WTC11 (cell line): ENCODE measurements at regions not wholly inside any gene's neighbourhood (a gene's known extent, or its start where the extent isn't known, plus 50 kb on each side); places are given as distances from the start of the nearest gene placed in this dataset.

Experiments used
- ATAC-seq: fragments of 200-7000 bp; cut with Tn5 transposase; 2 replicates; pipeline ENCODE4 v1.10.0; 2021; ENCODE audit warnings: mild to moderate bottlenecking, moderate library complexity
- CTCF ChIA-PET: fragments of 300-600 bp; sonication (Branson Sonifier 250); formaldehyde crosslinking; loops from one replicate; lab custom pipeline; 2021; ENCODE audit warnings: antibody characterized with exemption; lab: Charles Lee
- POLR2A ChIA-PET: fragments of 350-600 bp; sonication (Branson Sonifier 250); formaldehyde crosslinking; loops from one replicate; lab custom pipeline; 2021; ENCODE audit warnings: antibody characterized with exemption; lab: Charles Lee
- DNase-seq: peaks from one replicate; pipeline ENCODE4 v3.0.0; 2021; ENCODE audit warnings: low spot score
- H3K27ac Mint-ChIP-seq: 2 replicates; pipeline ENCODE4 v1.8.0; 2021; ENCODE audit warnings: mixed read lengths
- H3K27me3 Mint-ChIP-seq: 2 replicates; pipeline ENCODE4 v1.8.0; 2021; ENCODE audit warnings: low read depth, mild to moderate bottlenecking, moderate library complexity, mixed read lengths
- H3K36me3 Mint-ChIP-seq: 2 replicates; pipeline ENCODE4 v1.8.0; 2021; ENCODE audit warnings: mixed read lengths
- H3K4me1 Mint-ChIP-seq: 2 replicates; pipeline ENCODE4 v1.8.0; 2022; ENCODE audit warnings: mixed read lengths
- H3K4me3 Mint-ChIP-seq: 2 replicates; pipeline ENCODE4 v1.8.0; 2021; ENCODE audit warnings: mild to moderate bottlenecking, moderate library complexity, mixed read lengths
- H3K9me3 Mint-ChIP-seq: 2 replicates; pipeline ENCODE4 v1.8.0; 2021; ENCODE audit warnings: mixed read lengths
- ATF1 ChIP-seq: sonication (generic); formaldehyde crosslinking; IDR thresholded peaks from 2 replicates; pipeline ENCODE4 v1.8.1; 2023; ENCODE audit warnings: mild to moderate bottlenecking, moderate library complexity, missing genetic modification reagents
- CBFB ChIP-seq: sonication (generic); formaldehyde crosslinking; IDR thresholded peaks from 2 replicates; pipeline ENCODE4 v1.8.1; 2022; ENCODE audit warnings: mild to moderate bottlenecking, low read depth, missing genetic modification reagents
- CREB1 ChIP-seq: sonication (generic); formaldehyde crosslinking; IDR thresholded peaks from 2 replicates; pipeline ENCODE4 v1.8.0; 2023; ENCODE audit warnings: mild to moderate bottlenecking, missing genetic modification reagents
- CREM ChIP-seq: sonication (generic); formaldehyde crosslinking; IDR thresholded peaks from 2 replicates; pipeline ENCODE4 v1.8.1; 2022; ENCODE audit warnings: mild to moderate bottlenecking, missing genetic modification reagents, moderate library complexity
- ELF4 ChIP-seq: sonication (generic); formaldehyde crosslinking; IDR thresholded peaks from 2 replicates; pipeline ENCODE4 v1.8.1; 2022; ENCODE audit warnings: low read depth, mild to moderate bottlenecking, moderate library complexity, missing genetic modification reagents
- IRF2 ChIP-seq: sonication (generic); formaldehyde crosslinking; IDR thresholded peaks from 2 replicates; pipeline ENCODE4 v1.8.0; 2022; ENCODE audit warnings: low read depth, missing genetic modification reagents, borderline replicate concordance
- MYBL2 ChIP-seq: sonication (generic); formaldehyde crosslinking; IDR thresholded peaks from 2 replicates; pipeline ENCODE4 v1.8.1; 2023; ENCODE audit warnings: mild to moderate bottlenecking, moderate library complexity, missing genetic modification reagents
- NFYB ChIP-seq: sonication (generic); formaldehyde crosslinking; conservative IDR thresholded peaks from 2 replicates; pipeline ENCODE4 v1.8.0; 2022; ENCODE audit warnings: low read depth, missing genetic modification reagents
- NR1H2 ChIP-seq: sonication (generic); formaldehyde crosslinking; IDR thresholded peaks from 2 replicates; pipeline ENCODE4 v1.9.0; 2021; ENCODE audit warnings: mild to moderate bottlenecking, moderate library complexity, missing genetic modification reagents
- NR2C2 ChIP-seq: sonication (generic); formaldehyde crosslinking; IDR thresholded peaks from 2 replicates; pipeline ENCODE4 v1.8.0; 2022; ENCODE audit warnings: mild to moderate bottlenecking, missing genetic modification reagents
- RORB ChIP-seq: fragments of 250-450 bp; sonication (Bioruptor Pico); IDR thresholded peaks from 2 replicates; pipeline ENCODE4 v1.9.0; 2021; ENCODE audit warnings: mild to moderate bottlenecking
- SMAD3 ChIP-seq: sonication (generic); formaldehyde crosslinking; IDR thresholded peaks from 2 replicates; pipeline ENCODE4 v1.8.0; 2022; ENCODE audit warnings: missing genetic modification reagents, mild to moderate bottlenecking, borderline replicate concordance
- SOX15 ChIP-seq: fragments of 250-450 bp; sonication (Bioruptor Pico); IDR thresholded peaks from 2 replicates; pipeline ENCODE4 v1.9.0; 2021; ENCODE audit warnings: mild to moderate bottlenecking
- SP1 ChIP-seq: sonication (generic); formaldehyde crosslinking; conservative IDR thresholded peaks from 2 replicates; pipeline ENCODE4 v1.8.1; 2022; ENCODE audit warnings: missing genetic modification reagents
- TF ChIP-seq, protein P1 (sequence below): sonication (generic); formaldehyde crosslinking; IDR thresholded peaks from 2 replicates; pipeline ENCODE4 v1.8.1; 2023; ENCODE audit warnings: mild to moderate bottlenecking, missing genetic modification reagents, moderate library complexity
- TF ChIP-seq, protein P2 (sequence below): sonication (generic); formaldehyde crosslinking; IDR thresholded peaks from 2 replicates; pipeline ENCODE4 v1.8.0; 2022; ENCODE audit warnings: missing genetic modification reagents
- TF ChIP-seq, protein P3 (sequence below): sonication (generic); formaldehyde crosslinking; IDR thresholded peaks from 2 replicates; pipeline ENCODE4 v1.8.1; 2023; ENCODE audit warnings: mild to moderate bottlenecking, missing genetic modification reagents, moderate library complexity
- TF ChIP-seq, protein P4 (sequence below): sonication (generic); formaldehyde crosslinking; IDR thresholded peaks from 2 replicates; pipeline ENCODE4 v1.8.0; 2022; ENCODE audit warnings: mild to moderate bottlenecking, missing genetic modification reagents
- TF ChIP-seq, protein P5 (sequence below): sonication (generic); formaldehyde crosslinking; conservative IDR thresholded peaks from 2 replicates; pipeline ENCODE4 v1.8.1; 2022; ENCODE audit warnings: mild to moderate bottlenecking, missing genetic modification reagents

DNA sequence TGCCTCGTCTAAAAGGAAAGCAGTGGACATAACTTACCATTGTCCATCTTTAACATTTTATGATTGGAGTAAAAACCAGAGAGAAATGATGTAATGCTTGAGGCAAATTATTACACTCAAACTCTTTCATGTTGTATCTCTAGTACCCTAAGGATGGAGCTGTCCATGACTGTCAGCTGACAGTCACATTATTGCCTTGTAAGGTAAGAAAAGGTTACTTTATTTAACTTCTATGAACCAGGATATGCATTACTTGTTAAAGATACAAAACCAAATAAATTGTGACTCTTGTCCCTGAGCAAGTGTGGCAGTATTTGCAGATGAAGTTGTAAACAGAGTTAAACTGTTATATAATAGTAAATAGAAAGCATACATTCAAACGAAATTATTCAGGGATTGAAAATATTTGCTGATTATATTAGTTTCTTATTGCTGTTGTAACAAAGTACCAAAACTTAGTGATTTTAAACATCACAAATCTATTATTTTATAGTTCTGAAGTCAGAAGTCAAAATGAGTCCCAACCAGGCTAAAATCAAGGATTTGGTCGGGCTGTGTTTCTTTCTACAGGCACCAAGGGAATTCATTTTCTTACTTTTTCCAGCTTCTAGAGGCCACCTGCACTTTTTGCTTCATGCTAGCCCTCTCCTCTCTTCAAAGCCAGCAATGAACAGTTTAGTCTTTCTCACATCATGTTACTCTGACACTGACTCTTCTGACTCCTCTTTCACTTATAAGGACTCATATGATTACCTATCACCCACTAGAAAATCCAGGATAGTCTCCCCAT is 113.8 kb downstream of the CEP44 start:
- no peaks in the 10 kb centered on the region for H3K9me3 Mint-ChIP-seq
- CTCF ChIA-PET: no interaction called here

DNA sequence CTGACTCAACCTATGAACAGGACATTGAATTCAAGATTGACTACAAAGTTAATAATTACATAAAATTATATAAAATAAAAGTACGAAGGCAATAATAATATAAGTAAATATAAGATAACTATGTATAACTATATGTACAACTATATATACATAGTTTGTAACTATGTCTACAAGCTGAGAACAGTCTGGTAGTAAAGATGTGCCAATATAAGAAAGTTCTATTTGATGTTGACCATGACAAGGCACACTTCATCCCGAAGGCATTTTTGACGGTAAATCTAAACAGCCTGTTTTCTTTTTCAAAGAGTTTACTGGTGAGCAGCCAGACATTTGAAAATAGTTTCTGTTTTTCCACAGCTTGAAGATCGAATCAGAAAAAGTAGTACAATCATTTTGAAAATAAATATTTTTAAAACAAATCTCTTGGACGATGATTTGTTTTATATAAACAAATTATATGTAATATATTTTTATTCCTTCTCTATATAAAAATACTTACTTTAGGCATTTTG is 112.9 kb downstream of the CEP44 start:
- DNase-seq: no peak
- TF ChIP-seq NR2C2 (CRISPR knock-in tag): no peak
- Mint-ChIP-seq H3K27ac (no peak overlapping the region), H3K9me3 (no peaks in the 10 kb centered on the region), H3K36me3 (no peaks in the 10 kb centered on the region), H3K27me3 (no peaks in the 10 kb centered on the region; the same call in 1 of the 2 replicates), H3K4me3 (no peak overlapping the region), H3K4me1 (peaks cover 20% of the 10 kb centered on the region)
- no peak for ATAC-seq
- POLR2A ChIA-PET: no interaction called here
- CTCF ChIA-PET: no interaction called here

More for the DNA sequence above, 113.8 kb downstream of the CEP44 start:
- Mint-ChIP-seq H3K27ac (no peak overlapping the region), H3K27me3 (peaks cover under 1% of the 10 kb centered on the region; the same call in 1 of the 2 replicates), H3K4me1 (peaks cover 28% of the 10 kb centered on the region), H3K36me3 (no peaks in the 10 kb centered on the region), H3K4me3 (no peak overlapping the region)
- TF ChIP-seq MYBL2 (CRISPR knock-in tag): no peak
- TF ChIP-seq NFYB (CRISPR knock-in tag): no peak
- TF ChIP-seq, protein P1, sequence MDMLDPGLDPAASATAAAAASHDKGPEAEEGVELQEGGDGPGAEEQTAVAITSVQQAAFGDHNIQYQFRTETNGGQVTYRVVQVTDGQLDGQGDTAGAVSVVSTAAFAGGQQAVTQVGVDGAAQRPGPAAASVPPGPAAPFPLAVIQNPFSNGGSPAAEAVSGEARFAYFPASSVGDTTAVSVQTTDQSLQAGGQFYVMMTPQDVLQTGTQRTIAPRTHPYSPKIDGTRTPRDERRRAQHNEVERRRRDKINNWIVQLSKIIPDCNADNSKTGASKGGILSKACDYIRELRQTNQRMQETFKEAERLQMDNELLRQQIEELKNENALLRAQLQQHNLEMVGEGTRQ: no peak
- no peak for TF ChIP-seq ATF1 (CRISPR knock-in tag)
- TF ChIP-seq, protein P2, sequence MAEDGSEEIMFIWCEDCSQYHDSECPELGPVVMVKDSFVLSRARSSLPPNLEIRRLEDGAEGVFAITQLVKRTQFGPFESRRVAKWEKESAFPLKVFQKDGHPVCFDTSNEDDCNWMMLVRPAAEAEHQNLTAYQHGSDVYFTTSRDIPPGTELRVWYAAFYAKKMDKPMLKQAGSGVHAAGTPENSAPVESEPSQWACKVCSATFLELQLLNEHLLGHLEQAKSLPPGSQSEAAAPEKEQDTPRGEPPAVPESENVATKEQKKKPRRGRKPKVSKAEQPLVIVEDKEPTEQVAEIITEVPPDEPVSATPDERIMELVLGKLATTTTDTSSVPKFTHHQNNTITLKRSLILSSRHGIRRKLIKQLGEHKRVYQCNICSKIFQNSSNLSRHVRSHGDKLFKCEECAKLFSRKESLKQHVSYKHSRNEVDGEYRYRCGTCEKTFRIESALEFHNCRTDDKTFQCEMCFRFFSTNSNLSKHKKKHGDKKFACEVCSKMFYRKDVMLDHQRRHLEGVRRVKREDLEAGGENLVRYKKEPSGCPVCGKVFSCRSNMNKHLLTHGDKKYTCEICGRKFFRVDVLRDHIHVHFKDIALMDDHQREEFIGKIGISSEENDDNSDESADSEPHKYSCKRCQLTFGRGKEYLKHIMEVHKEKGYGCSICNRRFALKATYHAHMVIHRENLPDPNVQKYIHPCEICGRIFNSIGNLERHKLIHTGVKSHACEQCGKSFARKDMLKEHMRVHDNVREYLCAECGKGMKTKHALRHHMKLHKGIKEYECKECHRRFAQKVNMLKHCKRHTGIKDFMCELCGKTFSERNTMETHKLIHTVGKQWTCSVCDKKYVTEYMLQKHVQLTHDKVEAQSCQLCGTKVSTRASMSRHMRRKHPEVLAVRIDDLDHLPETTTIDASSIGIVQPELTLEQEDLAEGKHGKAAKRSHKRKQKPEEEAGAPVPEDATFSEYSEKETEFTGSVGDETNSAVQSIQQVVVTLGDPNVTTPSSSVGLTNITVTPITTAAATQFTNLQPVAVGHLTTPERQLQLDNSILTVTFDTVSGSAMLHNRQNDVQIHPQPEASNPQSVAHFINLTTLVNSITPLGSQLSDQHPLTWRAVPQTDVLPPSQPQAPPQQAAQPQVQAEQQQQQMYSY (CRISPR knock-in tag): no peak
- TF ChIP-seq NR1H2 (CRISPR knock-in tag): no peak
- TF ChIP-seq, protein P3, sequence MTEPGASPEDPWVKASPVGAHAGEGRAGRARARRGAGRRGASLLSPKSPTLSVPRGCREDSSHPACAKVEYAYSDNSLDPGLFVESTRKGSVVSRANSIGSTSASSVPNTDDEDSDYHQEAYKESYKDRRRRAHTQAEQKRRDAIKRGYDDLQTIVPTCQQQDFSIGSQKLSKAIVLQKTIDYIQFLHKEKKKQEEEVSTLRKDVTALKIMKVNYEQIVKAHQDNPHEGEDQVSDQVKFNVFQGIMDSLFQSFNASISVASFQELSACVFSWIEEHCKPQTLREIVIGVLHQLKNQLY: no peak
- TF ChIP-seq, protein P4, sequence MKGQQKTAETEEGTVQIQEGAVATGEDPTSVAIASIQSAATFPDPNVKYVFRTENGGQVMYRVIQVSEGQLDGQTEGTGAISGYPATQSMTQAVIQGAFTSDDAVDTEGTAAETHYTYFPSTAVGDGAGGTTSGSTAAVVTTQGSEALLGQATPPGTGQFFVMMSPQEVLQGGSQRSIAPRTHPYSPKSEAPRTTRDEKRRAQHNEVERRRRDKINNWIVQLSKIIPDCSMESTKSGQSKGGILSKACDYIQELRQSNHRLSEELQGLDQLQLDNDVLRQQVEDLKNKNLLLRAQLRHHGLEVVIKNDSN (CRISPR knock-in tag): no peak
- TF ChIP-seq CREM (CRISPR knock-in tag): no peak
- no peak for TF ChIP-seq IRF2 (CRISPR knock-in tag)
- DNase-seq (no peak), ATAC-seq (no peak)
- POLR2A ChIA-PET: no interaction called here

DNA sequence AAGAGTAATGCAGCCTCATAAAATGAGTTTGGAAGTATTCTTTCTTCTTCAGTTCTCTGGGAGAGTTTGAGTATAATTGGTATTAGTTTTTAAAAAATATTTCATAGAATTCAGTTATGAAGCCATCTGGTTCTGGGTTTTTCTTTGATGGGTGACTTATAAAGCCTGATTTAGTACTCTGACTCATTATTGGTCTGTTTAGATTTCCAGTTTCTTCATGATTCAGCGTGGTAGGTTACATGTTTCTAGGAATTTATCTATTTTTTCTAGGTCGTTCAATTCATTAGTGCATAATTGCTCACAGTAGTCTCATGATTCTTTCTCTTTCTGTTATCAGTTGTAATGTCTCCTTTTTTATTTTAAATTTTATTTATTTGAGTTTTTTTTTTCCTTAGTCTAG is 111.2 kb downstream of the CEP44 start:
- TF ChIP-seq RORB (CRISPR knock-in tag) (no peak), CBFB (CRISPR knock-in tag) (no peak), SOX15 (CRISPR knock-in tag) (no peak), SMAD3 (CRISPR knock-in tag) (no peak), SP1 (no peak), CREB1 (CRISPR knock-in tag) (no peak), ELF4 (CRISPR knock-in tag) (no peak)
- TF ChIP-seq, protein P5, sequence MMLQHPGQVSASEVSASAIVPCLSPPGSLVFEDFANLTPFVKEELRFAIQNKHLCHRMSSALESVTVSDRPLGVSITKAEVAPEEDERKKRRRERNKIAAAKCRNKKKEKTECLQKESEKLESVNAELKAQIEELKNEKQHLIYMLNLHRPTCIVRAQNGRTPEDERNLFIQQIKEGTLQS: no peak
- TF ChIP-seq, all 79 proteins: peak for 0
- ATAC-seq (no peak), DNase-seq (no peak)
- H3K4me1 Mint-ChIP-seq: peaks cover 10% of the 10 kb centered on the region
- no peaks in the 10 kb centered on the region for H3K9me3 Mint-ChIP-seq
- H3K36me3 Mint-ChIP-seq: no peaks in the 10 kb centered on the region
- H3K4me3 Mint-ChIP-seq: no peak overlapping the region
- H3K27ac Mint-ChIP-seq: no peak overlapping the region
- POLR2A ChIA-PET: no interaction called here
- H3K27me3 Mint-ChIP-seq: no peaks in the 10 kb centered on the region; the same call in 1 of the 2 replicates
- CTCF ChIA-PET: no interaction called here
